ENCODE measurements at regions not wholly inside any gene's neighbourhood (a gene's known extent, or its start where the extent isn't known, plus 50 kb on each side); places are given as distances from the start of the nearest gene placed in this dataset.

GRCh38 chr4:43241104-43241503 is 348.6 kb downstream of the GRXCR1 start:
- Histone ChIP-seq H3K36me3 (ENCODE audit: control insufficient read depth, insufficient read depth, low read length) (no peaks in the 10 kb centered on the region), H3K9me3 (replicated peaks; ENCODE audit: control insufficient read depth, low read depth, low read length) (no peaks in the 10 kb centered on the region), H3K27ac (ENCODE audit: low read length) (no peak overlapping the region), H3K4me1 (ENCODE audit: control insufficient read depth, insufficient read depth, low read length) (no peaks in the 10 kb centered on the region), H3K27me3 (ENCODE audit: control insufficient read depth, insufficient read depth, low read length) (no peaks in the 10 kb centered on the region), H3K4me3 (ENCODE audit: low read length) (no peak overlapping the region)
- DNase-seq = no peak

DNA sequence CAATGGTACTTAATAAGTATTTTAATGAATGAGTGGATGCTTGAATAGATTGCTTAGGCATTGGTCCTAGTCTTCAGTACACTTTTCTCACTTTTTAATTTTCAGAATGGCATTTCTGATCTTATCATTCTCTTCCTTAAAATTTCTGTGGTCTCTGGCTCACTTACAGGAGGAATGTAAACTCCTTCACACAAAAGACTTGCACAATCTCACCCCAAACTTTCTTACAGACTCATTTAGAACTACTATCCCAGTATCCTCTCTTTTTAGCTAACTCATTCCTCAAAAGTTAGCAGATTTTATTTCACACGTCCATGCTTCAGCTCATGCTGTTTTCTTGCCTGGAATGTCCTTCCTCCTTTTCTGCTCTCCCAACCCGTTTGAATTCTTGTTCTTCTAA is 350.1 kb downstream of the GRXCR1 start:
- DNase-seq = no peak
- H3K4me3 ChIP-seq (ENCODE audit: low read length) = no peak overlapping the region
- H3K27ac ChIP-seq (ENCODE audit: low read length) = no peak overlapping the region
- H3K9me3 ChIP-seq (replicated peaks; ENCODE audit: control insufficient read depth, low read depth, low read length) = no peaks in the 10 kb centered on the region
- no peaks in the 10 kb centered on the region for H3K36me3 ChIP-seq (ENCODE audit: control insufficient read depth, insufficient read depth, low read length)
- no peaks in the 10 kb centered on the region for H3K4me1 ChIP-seq (ENCODE audit: control insufficient read depth, insufficient read depth, low read length)
- no peaks in the 10 kb centered on the region for H3K27me3 ChIP-seq (ENCODE audit: control insufficient read depth, insufficient read depth, low read length)
- WGBS (ENCODE audit: insufficient coverage) = no CpG with 5 or more reads among the region's 2 CpGs

DNA sequence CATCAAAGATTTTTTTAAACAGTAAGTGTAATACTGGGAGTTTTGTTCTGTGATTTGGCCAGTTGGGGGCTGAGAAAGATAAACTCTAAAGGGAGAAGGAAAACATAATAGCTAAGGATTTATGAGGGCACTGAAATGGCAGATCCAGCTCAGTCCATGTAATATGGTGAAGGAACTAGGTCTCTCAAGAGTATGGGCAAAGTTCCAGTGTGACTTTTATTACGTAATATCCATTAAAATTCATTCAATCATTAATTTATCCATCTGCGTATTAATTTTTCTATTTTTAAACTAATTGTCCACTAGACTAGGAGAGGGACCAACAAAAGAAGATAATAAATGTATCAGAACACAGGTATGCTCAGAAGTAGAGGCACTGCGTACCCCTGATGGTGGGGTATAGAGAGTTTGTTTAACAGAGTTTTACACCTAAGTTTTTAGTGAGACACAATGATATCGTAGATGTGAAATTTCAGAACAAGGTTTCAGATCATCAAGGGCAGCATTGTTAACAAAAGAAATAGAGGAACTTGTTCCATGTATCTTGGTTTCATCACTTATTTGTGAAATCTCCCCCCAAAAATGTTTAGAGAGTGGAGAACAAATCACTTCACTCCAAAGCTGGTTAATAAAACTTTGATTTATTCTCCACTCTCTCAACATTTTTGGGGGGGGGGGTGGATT is 351.1 kb downstream of the GRXCR1 start:
- no peaks in the 10 kb centered on the region for H3K4me1 ChIP-seq (ENCODE audit: control insufficient read depth, insufficient read depth, low read length)
- H3K27me3 ChIP-seq (ENCODE audit: control insufficient read depth, insufficient read depth, low read length) = no peaks in the 10 kb centered on the region
- no peaks in the 10 kb centered on the region for H3K9me3 ChIP-seq (replicated peaks; ENCODE audit: control insufficient read depth, low read depth, low read length)
- H3K36me3 ChIP-seq (ENCODE audit: control insufficient read depth, insufficient read depth, low read length) = no peaks in the 10 kb centered on the region
- 75% methylated on average over 1 of the region's 4 CpGs for WGBS (ENCODE audit: insufficient coverage)
- H3K4me3 ChIP-seq (ENCODE audit: low read length) = no peak overlapping the region
- H3K27ac ChIP-seq (ENCODE audit: low read length) = no peak overlapping the region
- no peak for DNase-seq

DNA sequence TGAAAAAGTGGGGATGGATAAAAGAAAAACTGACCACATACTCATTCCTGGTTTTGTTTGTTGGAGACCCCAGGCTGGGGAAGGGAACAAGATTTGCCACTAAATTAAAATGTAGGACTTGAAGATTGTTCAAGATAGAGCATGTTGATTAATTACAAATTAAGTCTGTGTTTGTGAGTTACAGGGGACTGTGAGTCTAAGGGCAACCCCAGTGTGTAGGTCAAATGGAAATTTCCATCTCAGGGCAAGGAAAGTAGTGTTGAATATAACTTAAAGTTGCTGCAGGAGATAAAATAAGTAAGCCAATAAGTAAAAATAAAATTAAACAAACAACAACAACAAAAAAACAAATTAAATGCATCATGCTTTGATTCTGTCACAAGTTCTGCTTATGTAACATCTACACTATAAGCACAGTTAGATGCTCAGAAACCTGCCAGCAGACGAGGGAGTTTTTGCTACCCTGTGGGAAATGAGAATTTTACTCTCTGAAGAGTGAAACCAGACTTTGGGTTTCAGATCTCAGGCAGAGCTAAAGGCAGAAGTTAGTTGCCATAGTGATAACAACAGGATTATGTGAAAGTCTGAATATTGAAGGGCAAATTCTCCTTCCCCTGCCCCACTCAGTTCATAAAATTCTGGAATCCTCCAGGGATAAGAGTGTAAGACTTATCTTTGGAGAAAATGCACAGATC is 352.3 kb downstream of the GRXCR1 start:
- no peaks in the 10 kb centered on the region for H3K36me3 ChIP-seq (ENCODE audit: control insufficient read depth, insufficient read depth, low read length)
- WGBS (ENCODE audit: insufficient coverage) = no CpG with 5 or more reads among the region's 1 CpG
- H3K27me3 ChIP-seq (ENCODE audit: control insufficient read depth, insufficient read depth, low read length) = no peaks in the 10 kb centered on the region
- H3K9me3 ChIP-seq (replicated peaks; ENCODE audit: control insufficient read depth, low read depth, low read length) = no peaks in the 10 kb centered on the region
- no peak for DNase-seq
- no peak overlapping the region for H3K27ac ChIP-seq (ENCODE audit: low read length)
- H3K4me3 ChIP-seq (ENCODE audit: low read length) = no peak overlapping the region
- H3K4me1 ChIP-seq (ENCODE audit: control insufficient read depth, insufficient read depth, low read length) = no peaks in the 10 kb centered on the region

GRCh38 chr4:43251841-43252240 is 359.3 kb downstream of the GRXCR1 start:
- Histone ChIP-seq H3K4me3 (ENCODE audit: low read length) (no peak overlapping the region), H3K9me3 (replicated peaks; ENCODE audit: control insufficient read depth, low read depth, low read length) (peaks cover 5% of the 10 kb centered on the region), H3K36me3 (ENCODE audit: control insufficient read depth, insufficient read depth, low read length) (no peaks in the 10 kb centered on the region), H3K4me1 (ENCODE audit: control insufficient read depth, insufficient read depth, low read length) (no peaks in the 10 kb centered on the region), H3K27me3 (ENCODE audit: control insufficient read depth, insufficient read depth, low read length) (no peaks in the 10 kb centered on the region), H3K27ac (ENCODE audit: low read length) (no peak overlapping the region)
- no CpG with 5 or more reads among the region's 2 CpGs for WGBS (ENCODE audit: insufficient coverage)
- DNase-seq = no peak

DNA sequence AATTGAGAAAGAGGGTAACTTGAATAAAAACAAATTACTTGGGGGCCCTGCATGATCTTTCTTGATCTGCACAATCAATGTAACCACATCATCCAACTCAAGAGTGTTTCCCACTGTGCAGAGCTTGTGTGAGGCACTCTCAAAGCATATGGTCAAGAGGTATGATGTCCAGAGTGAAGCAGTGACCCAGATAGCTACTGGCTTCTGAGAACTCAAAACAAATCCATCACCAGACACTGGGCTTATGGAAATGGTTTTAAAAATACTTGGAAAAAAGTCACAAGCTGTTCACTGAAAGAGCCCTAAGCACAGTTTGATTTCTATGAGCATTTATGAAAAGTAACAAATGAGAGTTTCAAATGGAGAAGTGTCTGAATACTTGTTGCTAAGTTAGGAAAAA is 361.0 kb downstream of the GRXCR1 start:
- DNase-seq = no peak
- no peaks in the 10 kb centered on the region for H3K36me3 ChIP-seq (ENCODE audit: control insufficient read depth, insufficient read depth, low read length)
- H3K27ac ChIP-seq (ENCODE audit: low read length) = no peak overlapping the region
- no peak overlapping the region for H3K4me3 ChIP-seq (ENCODE audit: low read length)
- H3K27me3 ChIP-seq (ENCODE audit: control insufficient read depth, insufficient read depth, low read length) = no peaks in the 10 kb centered on the region
- H3K9me3 ChIP-seq (replicated peaks; ENCODE audit: control insufficient read depth, low read depth, low read length) = peaks cover 10% of the 10 kb centered on the region
- H3K4me1 ChIP-seq (ENCODE audit: control insufficient read depth, insufficient read depth, low read length) = no peaks in the 10 kb centered on the region

DNA sequence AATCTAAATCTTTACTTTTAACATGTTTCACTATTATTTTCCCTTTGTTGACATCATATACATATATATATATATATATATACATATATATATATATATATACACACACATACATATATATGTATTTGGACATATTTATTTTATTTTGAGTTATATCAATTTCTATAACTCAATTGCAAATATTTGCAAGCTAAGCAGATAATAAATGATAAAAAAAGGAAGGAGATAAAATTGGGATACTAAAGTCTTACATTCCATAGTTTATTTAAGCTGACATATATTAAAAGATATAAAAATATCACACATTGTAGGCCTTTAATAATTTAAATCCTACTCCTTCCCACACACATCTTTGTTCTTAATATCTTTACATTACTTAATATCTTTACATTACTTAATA is 372.2 kb downstream of the GRXCR1 start:
- DNase-seq = no peak
- no peaks in the 10 kb centered on the region for H3K36me3 ChIP-seq (ENCODE audit: control insufficient read depth, insufficient read depth, low read length)
- peaks cover 2% of the 10 kb centered on the region for H3K9me3 ChIP-seq (replicated peaks; ENCODE audit: control insufficient read depth, low read depth, low read length)
- no peak overlapping the region for H3K27ac ChIP-seq (ENCODE audit: low read length)
- no peak overlapping the region for H3K4me3 ChIP-seq (ENCODE audit: low read length)
- H3K4me1 ChIP-seq (ENCODE audit: control insufficient read depth, insufficient read depth, low read length) = no peaks in the 10 kb centered on the region
- H3K27me3 ChIP-seq (ENCODE audit: control insufficient read depth, insufficient read depth, low read length) = no peaks in the 10 kb centered on the region

DNA sequence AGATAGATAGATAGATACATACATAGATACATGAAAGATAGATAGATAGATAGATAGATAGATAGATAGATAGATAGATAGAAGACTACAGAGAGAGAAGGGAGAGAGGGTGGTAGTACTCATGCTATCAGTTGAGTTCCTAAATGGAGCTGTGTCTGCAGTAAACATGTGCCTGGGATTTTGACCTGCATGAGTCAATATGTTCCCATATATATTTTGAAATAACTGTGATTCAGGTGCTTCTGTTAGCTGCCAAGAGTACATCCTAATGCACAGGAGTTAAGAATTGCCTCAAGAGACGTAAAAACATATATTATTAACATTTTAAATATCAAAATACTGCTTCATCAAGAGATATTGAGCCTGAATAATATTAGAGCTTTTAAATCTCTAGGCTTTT is 379.4 kb downstream of the GRXCR1 start:
- H3K4me1 ChIP-seq (ENCODE audit: control insufficient read depth, insufficient read depth, low read length) = no peaks in the 10 kb centered on the region
- no peaks in the 10 kb centered on the region for H3K36me3 ChIP-seq (ENCODE audit: control insufficient read depth, insufficient read depth, low read length)
- no peaks in the 10 kb centered on the region for H3K27me3 ChIP-seq (ENCODE audit: control insufficient read depth, insufficient read depth, low read length)
- no CpG with 5 or more reads among the region's 1 CpG for WGBS (ENCODE audit: insufficient coverage)
- DNase-seq = no peak
- H3K27ac ChIP-seq (ENCODE audit: low read length) = no peak overlapping the region
- H3K4me3 ChIP-seq (ENCODE audit: low read length) = no peak overlapping the region
- H3K9me3 ChIP-seq (replicated peaks; ENCODE audit: control insufficient read depth, low read depth, low read length) = peaks cover 4% of the 10 kb centered on the region

DNA sequence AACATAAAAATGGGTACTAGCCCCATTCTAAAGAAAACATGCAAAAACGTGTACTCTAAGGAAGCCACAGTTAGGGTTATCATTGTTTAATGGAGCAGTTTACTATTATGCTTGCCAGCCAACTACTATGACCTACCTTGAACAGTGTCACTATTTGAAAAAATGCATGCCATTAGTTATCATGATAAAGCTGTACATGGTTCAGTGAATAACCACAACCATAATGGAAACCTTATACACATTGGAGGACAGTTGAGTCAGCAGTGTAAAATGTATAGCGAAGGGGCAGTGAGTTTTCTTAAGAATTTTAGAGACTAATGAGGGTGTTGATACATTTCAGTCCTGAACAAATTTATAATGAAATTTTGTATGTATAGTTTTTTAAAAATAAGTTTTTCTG is 381.9 kb downstream of the GRXCR1 start:
- Histone ChIP-seq H3K9me3 (replicated peaks; ENCODE audit: control insufficient read depth, low read depth, low read length) (peaks cover 2% of the 10 kb centered on the region), H3K4me3 (ENCODE audit: low read length) (no peak overlapping the region), H3K27me3 (ENCODE audit: control insufficient read depth, insufficient read depth, low read length) (no peaks in the 10 kb centered on the region), H3K36me3 (ENCODE audit: control insufficient read depth, insufficient read depth, low read length) (no peaks in the 10 kb centered on the region), H3K4me1 (ENCODE audit: control insufficient read depth, insufficient read depth, low read length) (no peaks in the 10 kb centered on the region), H3K27ac (ENCODE audit: low read length) (no peak overlapping the region)
- DNase-seq = no peak
- no CpG with 5 or more reads among the region's 2 CpGs for WGBS (ENCODE audit: insufficient coverage)

GRCh38 chr4:43275779-43276178 is 383.3 kb downstream of the GRXCR1 start:
- no peaks in the 10 kb centered on the region for H3K36me3 ChIP-seq (ENCODE audit: control insufficient read depth, insufficient read depth, low read length)
- DNase-seq = no peak
- no CpG with 5 or more reads among the region's 1 CpG for WGBS (ENCODE audit: insufficient coverage)
- H3K4me3 ChIP-seq (ENCODE audit: low read length) = no peak overlapping the region
- no peaks in the 10 kb centered on the region for H3K4me1 ChIP-seq (ENCODE audit: control insufficient read depth, insufficient read depth, low read length)
- no peak overlapping the region for H3K27ac ChIP-seq (ENCODE audit: low read length)
- no peaks in the 10 kb centered on the region for H3K27me3 ChIP-seq (ENCODE audit: control insufficient read depth, insufficient read depth, low read length)
- H3K9me3 ChIP-seq (replicated peaks; ENCODE audit: control insufficient read depth, low read depth, low read length) = peaks cover 2% of the 10 kb centered on the region

- no peak for DNase-seq
Observed at GRCh38 chr4:43276321-43276720, 383.8 kb downstream of the GRXCR1 start.

More at GRCh38 chr4:43276321-43276720, 383.8 kb downstream of the GRXCR1 start:
- peaks cover 2% of the 10 kb centered on the region for H3K9me3 ChIP-seq (replicated peaks; ENCODE audit: control insufficient read depth, low read depth, low read length)
- H3K4me3 ChIP-seq (ENCODE audit: low read length) = no peak overlapping the region
- H3K36me3 ChIP-seq (ENCODE audit: control insufficient read depth, insufficient read depth, low read length) = no peaks in the 10 kb centered on the region
- H3K4me1 ChIP-seq (ENCODE audit: control insufficient read depth, insufficient read depth, low read length) = no peaks in the 10 kb centered on the region
- no peaks in the 10 kb centered on the region for H3K27me3 ChIP-seq (ENCODE audit: control insufficient read depth, insufficient read depth, low read length)
- no CpG with 5 or more reads among the region's 1 CpG for WGBS (ENCODE audit: insufficient coverage)
- H3K27ac ChIP-seq (ENCODE audit: low read length) = no peak overlapping the region

Data from muscle of leg (tissue), 3 donors.